Esophagus muscularis mucosa (tissue), 4 donors: ENCODE measurements at regions not wholly inside any gene's neighbourhood (a gene's known extent, or its start where the extent isn't known, plus 50 kb on each side); places are given as distances from the start of the nearest gene placed in this dataset.

Experiments
- CTCF ChIP-seq, 3 experiments: fragments of 200-600 bp in 2 of 3; fragments of 450-650 bp in 1 of 3; sonication (generic) in 2 of 3; IDR thresholded peaks; one replicate each; pipeline ENCODE4 v1.5.1; 2017 to 2019; ENCODE audit warnings: antibody characterized with exemption in 3 of 3, mild to moderate bottlenecking in 2 of 3, moderate library complexity in 1 of 3
- EP300 ChIP-seq: sonication (generic); formaldehyde crosslinking; IDR thresholded peaks from one replicate; pipeline ENCODE4 v1.6.1; 2017; ENCODE audit warnings: antibody characterized with exemption
- POLR2A ChIP-seq: fragments of 450-650 bp; IDR thresholded peaks from one replicate; pipeline ENCODE4 v1.6.1; 2017; ENCODE audit warnings: antibody characterized with exemption, moderate library complexity, mild to moderate bottlenecking, low read depth

DNA sequence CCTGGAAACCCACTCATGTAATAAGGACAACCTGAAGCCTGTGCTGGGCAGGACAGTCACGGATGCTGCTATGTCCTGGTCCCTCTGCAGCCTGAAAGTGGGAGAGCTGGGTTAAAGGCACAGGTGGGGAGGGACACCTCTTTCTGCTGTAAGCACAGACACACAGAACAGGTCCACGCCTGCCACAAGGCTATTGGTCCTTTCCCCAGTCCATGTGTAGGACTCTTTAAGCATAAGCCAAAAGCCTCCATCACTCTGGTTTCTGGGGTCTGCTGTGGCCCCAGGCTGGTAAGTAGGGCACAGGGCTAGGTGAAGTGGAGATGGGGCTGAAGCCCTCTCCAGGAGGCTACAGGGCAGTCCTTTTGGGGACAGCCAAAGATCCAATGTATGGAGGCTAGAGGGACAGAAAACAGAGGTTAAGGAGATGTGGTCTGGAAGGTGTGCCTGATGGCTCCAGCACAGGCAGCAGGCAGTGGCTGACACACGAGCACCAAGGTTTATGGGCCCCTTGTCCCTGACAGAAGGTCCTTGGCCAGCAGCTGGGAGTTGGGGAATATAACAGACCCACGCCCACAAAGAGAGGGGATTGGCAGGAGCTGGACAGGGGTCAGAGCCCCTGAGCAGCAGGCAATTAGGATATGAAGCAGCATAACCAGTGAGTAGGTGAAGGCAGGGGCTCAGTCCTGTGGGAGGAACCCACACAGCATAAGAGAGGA lies 203.6 kb upstream of the MVB12B start:
- no peak for TF ChIP-seq CTCF (IDR thresholded peaks at IDR 0.05)
- TF ChIP-seq EP300: no peak
- TF ChIP-seq POLR2A: no peak
